ENCODE measurements at regions not wholly inside any gene's neighbourhood (a gene's known extent, or its start where the extent isn't known, plus 50 kb on each side); places are given as distances from the start of the nearest gene placed in this dataset.

DNA sequence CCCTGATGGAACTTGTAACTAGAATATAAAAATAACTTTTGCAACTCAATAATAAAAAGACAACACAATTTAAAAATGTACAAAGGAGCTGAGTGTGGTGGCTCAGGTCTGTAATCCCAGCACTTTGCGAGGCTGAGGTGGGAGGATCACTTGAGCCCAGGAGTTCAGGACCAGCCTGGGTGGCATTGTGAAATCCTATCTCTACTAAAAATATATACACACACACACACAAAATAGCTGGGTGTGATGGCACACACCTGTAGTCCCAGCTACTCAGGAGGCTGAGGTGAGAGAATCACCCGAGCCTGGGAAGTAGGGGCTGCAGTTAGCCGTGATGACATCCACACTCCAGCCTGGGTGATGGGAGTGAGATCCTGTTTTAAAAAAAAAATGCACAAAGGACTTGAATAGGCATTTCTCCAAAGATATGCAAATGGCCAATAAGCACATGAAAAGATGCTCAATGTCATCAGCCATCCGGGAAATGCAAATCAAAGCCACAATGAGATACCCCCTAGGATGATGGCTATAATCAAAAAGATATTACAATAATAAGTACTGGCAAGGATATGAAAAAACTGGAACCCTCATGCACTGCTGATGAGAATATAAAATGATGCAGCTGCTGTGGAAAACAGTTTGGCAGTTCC lies 59.8 kb upstream of the SEPTIN5 start:
- H3K4me1 ChIP-seq, result no peaks in the 10 kb centered on the region
- no peak for DNase-seq
- no peak overlapping the region for H3K4me3 ChIP-seq

DNA sequence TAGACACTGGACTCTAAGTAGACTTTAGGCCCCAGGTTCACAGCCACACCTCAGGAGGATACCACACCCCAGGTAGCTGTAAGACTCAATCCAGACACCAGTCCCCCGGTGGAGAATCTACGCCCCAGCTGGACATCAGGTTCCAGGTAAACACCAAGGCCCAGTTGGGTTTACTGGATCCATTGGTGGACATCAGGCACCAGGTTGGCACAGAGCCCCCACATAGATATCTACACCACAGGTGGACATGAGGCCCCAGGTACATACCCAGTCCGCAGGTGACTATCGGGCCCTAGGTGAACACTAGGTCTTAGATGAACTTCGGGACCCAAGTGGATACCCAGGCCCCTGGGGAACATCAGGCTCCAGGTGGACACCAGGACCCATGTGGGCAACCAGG lies 58.9 kb upstream of the SEPTIN5 start:
- H3K27ac ChIP-seq, result no peak overlapping the region
- TF ChIP-seq POLR2A (IDR thresholded peaks at IDR 0.05), result no peak
- TF ChIP-seq, protein P1, sequence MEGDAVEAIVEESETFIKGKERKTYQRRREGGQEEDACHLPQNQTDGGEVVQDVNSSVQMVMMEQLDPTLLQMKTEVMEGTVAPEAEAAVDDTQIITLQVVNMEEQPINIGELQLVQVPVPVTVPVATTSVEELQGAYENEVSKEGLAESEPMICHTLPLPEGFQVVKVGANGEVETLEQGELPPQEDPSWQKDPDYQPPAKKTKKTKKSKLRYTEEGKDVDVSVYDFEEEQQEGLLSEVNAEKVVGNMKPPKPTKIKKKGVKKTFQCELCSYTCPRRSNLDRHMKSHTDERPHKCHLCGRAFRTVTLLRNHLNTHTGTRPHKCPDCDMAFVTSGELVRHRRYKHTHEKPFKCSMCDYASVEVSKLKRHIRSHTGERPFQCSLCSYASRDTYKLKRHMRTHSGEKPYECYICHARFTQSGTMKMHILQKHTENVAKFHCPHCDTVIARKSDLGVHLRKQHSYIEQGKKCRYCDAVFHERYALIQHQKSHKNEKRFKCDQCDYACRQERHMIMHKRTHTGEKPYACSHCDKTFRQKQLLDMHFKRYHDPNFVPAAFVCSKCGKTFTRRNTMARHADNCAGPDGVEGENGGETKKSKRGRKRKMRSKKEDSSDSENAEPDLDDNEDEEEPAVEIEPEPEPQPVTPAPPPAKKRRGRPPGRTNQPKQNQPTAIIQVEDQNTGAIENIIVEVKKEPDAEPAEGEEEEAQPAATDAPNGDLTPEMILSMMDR (IDR thresholded peaks at IDR 0.05), result no peak
- ATAC-seq (no peak), DNase-seq (no peak)
- no peak overlapping the region for H3K4me3 ChIP-seq
- no peaks in the 10 kb centered on the region for H3K36me3 ChIP-seq
- H3K9me3 ChIP-seq, result no peaks in the 10 kb centered on the region
- no peaks in the 10 kb centered on the region for H3K27me3 ChIP-seq
- intact Hi-C loops (cut with DNase I), result no loop called here
- H3K4me1 ChIP-seq, result no peaks in the 10 kb centered on the region
- WGBS, 4 donors, result 78 to 100% (median 85%) methylated on average over 4 to 5 of the region's 5 CpGs

More for the DNA sequence above, 59.8 kb upstream of the SEPTIN5 start:
- Histone ChIP-seq H3K9me3 (peaks cover 0 to 7% (median 0%) of the 10 kb centered on the region in 12 donors), H3K27me3 (no peaks in the 10 kb centered on the region), H3K36me3 (no peaks in the 10 kb centered on the region), H3K27ac (no peak overlapping the region)
- no peak for TF ChIP-seq POLR2A (IDR thresholded peaks at IDR 0.05)
- TF ChIP-seq, protein P1 (IDR thresholded peaks at IDR 0.05), result no peak
- WGBS, 4 donors, result 47 to 60% (median 53%) methylated on average over 4 of the region's 4 CpGs
- no peak for ATAC-seq
- intact Hi-C loops (cut with DNase I), result no loop called here

DNA sequence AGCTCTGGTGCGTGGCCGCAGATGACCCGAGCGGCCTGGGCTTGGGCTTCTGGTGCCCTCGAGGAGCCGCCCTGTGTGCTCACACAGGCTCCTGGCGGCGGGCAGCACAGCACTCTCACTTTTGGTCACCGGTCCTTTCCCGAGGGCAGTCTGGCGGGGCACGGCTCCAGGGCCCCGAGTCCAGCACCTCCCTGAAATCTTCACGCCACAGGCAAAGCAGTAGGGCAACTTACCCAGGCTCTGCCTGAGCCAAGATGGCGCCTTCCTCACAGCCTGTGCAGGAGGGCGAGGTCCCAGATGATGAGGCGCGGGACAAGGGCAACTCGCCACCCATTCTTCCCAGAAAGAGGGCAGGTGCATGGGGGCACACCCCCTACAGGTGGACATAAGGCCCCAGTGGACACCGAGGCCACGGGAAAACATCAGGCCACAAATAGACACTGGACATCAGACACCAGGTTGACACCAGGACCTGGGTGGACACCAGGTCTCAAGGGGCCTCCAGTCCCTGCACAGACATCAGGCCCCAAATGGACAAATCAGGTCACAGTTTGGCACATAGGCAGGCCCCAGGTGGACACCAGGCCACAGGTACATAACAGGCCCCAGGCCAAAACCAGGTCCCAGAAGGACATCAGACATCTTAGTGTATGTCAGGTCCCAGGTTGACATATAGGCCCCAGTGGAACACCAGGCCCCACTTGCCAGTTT lies 57.6 kb upstream of the SEPTIN5 start:
- intact Hi-C loops (cut with DNase I), result no loop called here
- 93 to 97% (median 97%) methylated on average over 14 to 21 of the region's 21 CpGs for WGBS, 4 donors
- no peak for TF ChIP-seq POLR2A (IDR thresholded peaks at IDR 0.05)
- TF ChIP-seq, protein P1 (IDR thresholded peaks at IDR 0.05), result no peak
- ATAC-seq, result no peak
- Histone ChIP-seq H3K27ac (no peak overlapping the region), H3K36me3 (no peaks in the 10 kb centered on the region), H3K4me1 (no peaks in the 10 kb centered on the region), H3K9me3 (no peaks in the 10 kb centered on the region), H3K4me3 (no peak overlapping the region), H3K27me3 (no peaks in the 10 kb centered on the region)
- no peak for DNase-seq

DNA sequence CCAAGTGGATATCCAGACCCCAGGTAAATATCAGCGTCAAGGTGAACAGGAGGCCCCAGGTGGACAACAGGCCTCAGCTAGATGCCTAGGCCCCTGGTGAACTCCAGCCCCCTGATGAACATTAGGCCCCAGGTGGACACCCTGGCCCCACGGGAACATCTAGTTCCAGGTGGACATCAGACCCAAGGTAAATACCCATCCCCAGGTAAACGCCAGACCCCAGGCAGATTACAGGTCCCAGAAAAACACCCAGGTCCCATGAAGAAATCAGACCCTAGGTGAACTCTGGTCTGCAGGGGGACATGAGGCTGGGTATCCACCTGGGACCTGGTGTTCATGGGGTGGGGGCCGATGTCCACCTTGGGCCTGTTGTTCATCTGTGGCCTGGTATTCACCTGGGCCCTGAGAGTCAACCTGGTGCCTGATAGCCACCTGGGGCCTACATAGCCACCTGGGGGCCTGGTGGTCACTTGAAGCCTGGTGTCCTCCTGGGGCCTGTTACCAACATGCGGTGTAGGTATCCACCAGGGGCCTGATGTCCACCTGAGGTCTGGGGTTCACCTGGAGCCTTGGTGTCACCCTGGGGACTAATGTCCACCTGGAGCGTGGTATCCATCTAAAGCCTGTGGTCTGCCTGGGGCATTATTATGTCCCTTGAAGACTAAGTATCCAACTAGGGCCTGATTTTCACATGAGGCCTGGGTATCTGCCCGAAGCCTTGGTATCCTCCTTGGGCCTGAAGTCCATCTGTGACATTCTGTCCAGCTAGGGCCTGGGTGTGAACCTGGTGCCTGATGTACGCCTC lies 56.8 kb upstream of the SEPTIN5 start:
- 95 to 98% (median 97%) methylated on average over 3 to 8 of the region's 8 CpGs for WGBS, 4 donors
- DNase-seq (no peak), ATAC-seq (no peak)
- Histone ChIP-seq H3K9me3 (no peaks in the 10 kb centered on the region), H3K27ac (no peak overlapping the region), H3K27me3 (no peaks in the 10 kb centered on the region), H3K4me1 (no peaks in the 10 kb centered on the region), H3K4me3 (no peak overlapping the region), H3K36me3 (no peaks in the 10 kb centered on the region)
- intact Hi-C loops (cut with DNase I), result no loop called here
- TF ChIP-seq, protein P1 (IDR thresholded peaks at IDR 0.05), result no peak
- no peak for TF ChIP-seq POLR2A (IDR thresholded peaks at IDR 0.05)
